GM19467 (cell line): ENCODE measurements at regions not wholly inside any gene's neighbourhood (a gene's known extent, or its start where the extent isn't known, plus 50 kb on each side); places are given as distances from the start of the nearest gene placed in this dataset.

ENCODE experiments used
- ATAC-seq: cut with Tn5 transposase; IDR thresholded peaks from one replicate; pipeline ENCODE4 v1.9.1; 2021; ENCODE audit warnings: mild to moderate bottlenecking, moderate library complexity; ENCODE audit not compliant: unreplicated experiment

GRCh38 chr13:21757763-21758162 is 86.9 kb downstream of the FGF9 start:
- no peak for ATAC-seq

- no peak for ATAC-seq
Observed at GRCh38 chr13:21758441-21758840, 87.6 kb downstream of the FGF9 start.

DNA sequence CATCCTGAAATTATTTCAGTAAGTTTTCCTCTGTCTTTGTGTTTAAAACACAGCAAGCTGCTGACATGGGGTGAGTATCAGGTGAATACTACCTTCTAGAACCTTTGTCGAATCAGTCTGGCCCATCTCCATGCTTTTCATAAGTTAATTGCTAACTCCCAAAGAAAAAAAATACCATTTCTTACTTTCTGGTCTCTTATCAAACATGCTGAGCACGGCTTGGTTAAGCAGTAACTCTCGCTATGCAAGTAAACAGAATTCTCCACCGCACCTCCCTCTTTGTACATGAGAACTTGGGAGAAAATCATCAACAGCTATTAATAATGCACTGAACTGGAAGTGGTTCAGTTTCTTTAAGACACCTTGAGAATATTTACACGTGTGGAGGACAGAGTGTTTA is 88.6 kb downstream of the FGF9 start:
- no peak for ATAC-seq

DNA sequence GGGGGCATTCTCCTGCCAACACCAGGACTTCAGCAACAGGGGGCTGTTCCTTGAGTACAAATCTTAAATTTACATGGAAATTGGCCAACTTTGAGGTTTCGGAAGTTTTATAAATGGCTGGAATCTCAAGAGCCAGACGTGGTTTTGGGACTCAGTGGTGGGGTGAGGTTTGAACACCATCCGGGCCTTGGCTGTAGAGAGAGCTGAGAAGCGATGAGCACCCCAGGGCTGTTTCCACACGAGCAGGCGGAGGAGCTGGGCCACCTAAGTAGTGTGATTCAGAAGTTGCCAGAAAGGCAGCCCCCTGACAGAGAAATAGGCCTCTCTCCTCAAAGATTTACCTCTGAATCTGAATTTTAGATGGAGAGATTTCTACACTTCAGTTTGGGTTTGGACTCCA is 89.0 kb downstream of the FGF9 start:
- no peak for ATAC-seq

DNA sequence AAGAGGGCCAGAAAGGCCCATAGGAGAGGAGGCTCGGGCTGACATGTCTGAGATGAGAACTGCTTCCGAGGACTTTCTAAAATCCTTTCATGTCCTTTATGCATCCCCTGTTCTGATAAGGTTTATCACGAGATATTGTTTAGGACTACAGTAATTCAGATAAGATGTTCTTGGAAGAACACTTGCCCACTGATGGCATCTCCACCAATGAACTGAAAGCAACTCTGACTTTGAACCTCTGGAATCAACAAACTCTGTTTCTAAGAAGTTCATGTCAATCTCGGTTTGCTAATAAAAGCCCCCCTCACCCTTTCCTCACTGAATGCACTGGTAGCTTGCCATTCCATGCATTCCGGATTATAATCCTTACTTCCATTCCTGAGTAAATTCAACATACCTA is 90.9 kb downstream of the FGF9 start:
- no peak for ATAC-seq

DNA sequence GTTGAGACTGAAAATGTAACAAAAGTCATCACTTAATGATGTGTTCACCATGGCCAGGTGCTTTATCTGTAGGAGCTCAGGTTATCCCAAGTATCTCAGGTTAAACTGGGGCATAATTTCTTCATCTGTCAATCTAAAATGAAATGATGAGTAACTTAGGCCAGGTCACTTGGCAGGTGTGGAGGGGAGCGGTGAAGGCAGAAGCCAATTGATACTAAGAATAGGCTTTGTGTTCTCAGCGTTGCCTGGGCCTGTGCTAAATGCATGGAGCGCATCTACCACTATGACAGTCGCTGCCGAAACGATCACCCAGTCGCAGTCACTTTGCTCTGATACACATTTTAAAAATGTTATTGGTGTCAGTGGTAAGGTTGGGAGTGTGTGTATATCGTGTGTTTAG is 91.6 kb downstream of the FGF9 start:
- ATAC-seq, result no peak

- ATAC-seq, result no peak
Observed at GRCh38 chr13:21767032-21767431, 96.2 kb downstream of the FGF9 start.

- no peak for ATAC-seq
Observed at GRCh38 chr13:21771075-21771474, 100.2 kb downstream of the FGF9 start.

- no peak for ATAC-seq
Observed at GRCh38 chr13:21777166-21777565, 106.3 kb downstream of the FGF9 start.

DNA sequence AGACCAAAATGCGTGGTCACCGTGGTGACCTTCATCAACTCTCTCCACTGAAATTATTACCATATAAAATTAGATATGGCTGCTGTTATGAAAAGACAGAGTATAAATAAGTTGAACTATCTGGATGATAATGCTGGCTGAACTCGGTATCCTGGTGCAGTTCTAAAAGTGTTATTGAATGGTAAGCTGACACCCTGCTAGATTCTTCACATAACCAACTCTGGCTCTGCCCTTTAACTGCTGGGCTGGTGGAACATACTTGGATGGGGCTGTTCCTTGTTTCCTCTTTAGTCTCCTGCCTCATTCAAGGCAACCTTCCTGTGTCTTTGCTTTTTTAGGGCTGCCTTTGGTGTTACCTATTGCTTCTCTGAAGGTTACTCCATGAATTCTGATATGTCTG is 106.9 kb downstream of the FGF9 start:
- ATAC-seq, result no peak

DNA sequence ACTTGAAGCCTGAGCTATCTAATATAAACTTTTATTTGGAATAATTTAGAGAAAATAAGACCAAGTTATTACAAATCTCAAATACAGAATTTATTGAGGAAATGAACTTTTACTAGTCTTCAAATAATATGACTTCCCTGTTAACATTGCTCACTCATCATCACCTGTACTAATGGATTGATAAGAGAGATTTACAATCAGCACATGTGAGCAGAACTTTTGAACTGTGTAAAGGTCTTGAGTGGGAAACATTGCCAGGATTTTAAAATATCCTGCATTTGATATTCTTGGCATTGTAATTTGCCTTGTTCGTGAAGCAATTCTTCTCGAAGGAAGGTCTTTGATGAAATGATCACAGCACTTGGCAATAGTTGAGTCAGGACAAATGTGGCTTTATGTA is 111.9 kb downstream of the FGF9 start:
- no peak for ATAC-seq

DNA sequence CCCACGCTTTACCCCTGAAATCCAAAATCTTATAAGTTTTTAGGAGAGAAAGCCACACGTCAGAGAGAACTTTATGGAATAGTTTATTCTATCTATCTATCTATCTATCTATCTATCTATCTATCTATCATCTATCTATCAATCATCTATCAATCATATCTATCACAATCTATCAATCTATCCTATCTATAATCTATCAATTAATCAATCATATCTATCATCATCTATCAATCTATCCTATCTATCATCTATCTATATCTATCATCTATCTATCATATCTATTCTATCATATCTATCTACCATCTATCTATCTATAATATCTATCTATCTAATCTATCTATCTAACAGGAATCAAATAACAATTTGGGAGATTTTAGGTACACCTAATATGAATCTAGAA is 115.1 kb downstream of the FGF9 start:
- no peak for ATAC-seq

GRCh38 chr13:21796066-21796465 is 125.2 kb downstream of the FGF9 start:
- ATAC-seq, result no peak

- no peak for ATAC-seq
Observed at GRCh38 chr13:21796775-21797514, 126.1 kb downstream of the FGF9 start.

DNA sequence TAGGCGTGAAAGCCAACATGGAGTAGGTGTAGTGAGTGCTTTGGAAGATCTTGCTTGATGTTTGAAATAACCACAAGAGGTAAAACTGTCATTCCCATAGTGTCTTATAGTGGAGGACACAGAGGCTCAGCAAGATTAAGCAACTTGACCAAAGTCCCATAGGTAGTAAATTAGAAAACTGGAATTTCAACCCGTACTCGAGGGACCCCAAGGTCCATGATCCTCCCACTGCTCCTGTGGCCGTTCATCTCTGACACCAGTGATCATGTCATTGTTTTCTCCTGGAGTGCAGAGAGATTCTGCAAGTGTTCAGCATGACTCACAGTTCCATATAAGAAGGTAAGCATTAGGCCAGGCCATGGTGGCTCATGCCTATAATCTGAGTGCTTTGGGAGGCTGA is 126.9 kb downstream of the FGF9 start:
- no peak for ATAC-seq

DNA sequence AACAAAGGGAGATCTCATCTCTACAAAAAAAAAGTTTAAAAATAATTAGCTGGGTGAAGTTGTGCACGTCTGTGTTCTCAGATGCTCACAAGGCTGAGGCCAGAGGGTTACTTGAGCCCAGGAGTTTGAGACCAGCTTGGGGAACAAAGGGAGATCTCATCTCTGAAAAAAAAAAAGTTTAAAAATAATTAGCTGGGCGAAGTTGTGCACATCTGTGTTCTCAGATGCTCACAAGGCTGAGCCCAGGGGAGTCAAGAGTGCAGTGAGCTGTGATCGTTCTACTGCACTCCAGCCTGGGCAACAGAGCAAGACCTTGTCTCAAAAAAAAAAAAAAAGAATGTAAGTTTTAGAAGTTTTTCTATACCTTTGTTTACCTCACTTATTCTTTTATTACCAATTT is 127.3 kb downstream of the FGF9 start:
- no peak for ATAC-seq

- no peak for ATAC-seq
Observed at GRCh38 chr13:21799671-21800070, 128.8 kb downstream of the FGF9 start.

- no peak for ATAC-seq
Observed at GRCh38 chr13:21800837-21801616, 130.2 kb downstream of the FGF9 start.

DNA sequence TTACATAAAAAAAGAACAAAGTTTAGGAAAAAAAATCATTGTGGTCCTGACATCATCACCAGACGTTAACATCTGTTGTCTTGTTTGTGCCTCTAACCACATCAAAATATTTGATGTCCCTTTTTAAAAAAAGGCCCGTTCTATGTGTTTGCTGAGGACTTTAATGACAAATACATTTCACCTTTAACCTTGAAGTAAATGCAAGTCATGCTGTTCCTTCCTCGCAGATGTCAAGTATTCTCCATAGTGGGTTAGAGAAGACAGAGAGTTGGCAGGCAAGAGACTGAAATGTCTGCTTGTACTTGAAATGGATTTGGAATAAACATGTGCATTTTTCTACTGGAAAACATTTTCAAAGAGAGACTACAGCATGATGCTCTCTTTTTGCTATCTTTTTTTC is 134.9 kb downstream of the FGF9 start:
- ATAC-seq, result no peak

GRCh38 chr13:21812192-21812626 is 141.3 kb downstream of the FGF9 start:
- ATAC-seq, result no peak

- no peak for ATAC-seq
Observed at GRCh38 chr13:21813110-21813509, 142.2 kb downstream of the FGF9 start.

DNA sequence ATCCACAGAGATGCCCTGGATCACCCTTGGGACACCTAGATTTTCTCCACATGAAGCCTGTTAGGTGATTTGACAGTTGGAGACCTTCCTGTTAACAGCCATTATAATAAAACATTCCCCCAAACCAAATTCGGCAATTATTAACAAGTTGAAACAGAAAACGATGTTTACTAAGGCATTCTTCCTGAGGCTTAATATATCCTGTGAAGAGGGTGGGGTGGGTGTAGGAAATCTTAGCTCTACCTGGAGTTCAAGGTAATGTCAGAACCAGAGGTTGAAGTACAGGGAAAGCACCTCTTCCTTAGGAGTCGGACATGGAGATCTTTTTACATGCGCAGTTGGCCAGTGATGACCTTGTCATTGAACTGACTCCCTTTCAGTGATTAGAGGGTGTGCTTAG is 143.0 kb downstream of the FGF9 start:
- no peak for ATAC-seq
